ENCODE measurements at regions not wholly inside any gene's neighbourhood (a gene's known extent, or its start where the extent isn't known, plus 50 kb on each side); places are given as distances from the start of the nearest gene placed in this dataset.

- TF ChIP-seq PTRF (tag; IDR thresholded peaks at IDR 0.05) = no peak
- TF ChIP-seq CHD1 (IDR thresholded peaks at IDR 0.05; ENCODE audit: low read length) = no peak
- no peak for TF ChIP-seq SAFB2 (IDR thresholded peaks at IDR 0.05; ENCODE audit: borderline replicate concordance, low read depth, low read length, severe bottlenecking)
- no peak for TF ChIP-seq PREB (CRISPR knock-in tag; IDR thresholded peaks at IDR 0.05)
- TF ChIP-seq MYNN (IDR thresholded peaks at IDR 0.05) = no peak
- TF ChIP-seq MYNN (CRISPR knock-in tag; IDR thresholded peaks at IDR 0.05) = no peak
- no peak for ATAC-seq
- no peaks in the 10 kb centered on the region for H3K27me3 ChIP-seq (ENCODE audit: control insufficient read depth in 2 of 2, insufficient read depth in 2 of 2, low read length in 2 of 2)
- ChIA-PET POLR2A (no interaction called here), CTCF (ENCODE audit: low intra/inter-chr PET ratio) (no interaction called here)
- no peak overlapping the region for H3K4me2 ChIP-seq (ENCODE audit: insufficient read depth, low read length)
- intact Hi-C loops (cut with micrococcal nuclease) = no loop called here
- FAIRE-seq = no peak
- no peak overlapping the region for H3K9ac ChIP-seq (ENCODE audit: insufficient read depth in 1 of 2, low read depth in 2 of 2, low read length in 2 of 2)
- no peak overlapping the region for H2AFZ ChIP-seq (ENCODE audit: low read depth, low read length)
- BruUV-seq (replicated peaks) = no TSS peak
- H3K9me3 ChIP-seq (replicated peaks; ENCODE audit: control insufficient read depth, insufficient read depth, low read depth, low read length) = no peaks in the 10 kb centered on the region
- H3K36me3 ChIP-seq (ENCODE audit: control insufficient read depth, insufficient read depth, low read length) = no peaks in the 10 kb centered on the region
- H3K27ac ChIP-seq (ENCODE audit: extremely low read depth, low read depth, low read length) = no peak overlapping the region
- in situ Hi-C loops (cut with MboI) = no loop called here
- DNase-seq (ENCODE audit: extremely low read depth in 1 of 4, low spot score in 3 of 4) = no peak
- H3K9me1 ChIP-seq (ENCODE audit: control insufficient read depth, insufficient read depth, low read length) = no peaks in the 10 kb centered on the region
- no peaks in the 10 kb centered on the region for H4K20me1 ChIP-seq (replicated peaks; ENCODE audit: control insufficient read depth, insufficient read depth, low read length)
- H3K4me3 ChIP-seq = no peak overlapping the region
- WGBS (ENCODE audit: insufficient coverage, low coverage, missing lambda C conversion rate) = 0% methylated on average over 1 of the region's 1 CpG
- H3K79me2 ChIP-seq (ENCODE audit: control insufficient read depth, insufficient read depth, low read length) = no peaks in the 10 kb centered on the region
- H3K4me1 ChIP-seq (replicated peaks in 1 of 2; ENCODE audit: control insufficient read depth in 2 of 2, insufficient read depth in 2 of 2, low read length in 2 of 2) = no peaks in the 10 kb centered on the region
These were observed 264.9 kb downstream of the TLE1 start for GRCh38 chr9:81424431-81424830.
